SW480 (cell line): ENCODE measurements at regions not wholly inside any gene's neighbourhood (a gene's known extent, or its start where the extent isn't known, plus 50 kb on each side); places are given as distances from the start of the nearest gene placed in this dataset.
"Not testable (repeated sequence)": the region's sequence is repeated elsewhere in the genome, so short reads cannot be mapped to it uniquely, and the experiment has no call there.

Source experiments
- DNase-seq: peaks from one replicate; pipeline ENCODE4 v3.0.0-alpha.2; 2016; ENCODE audit warnings: low spot score

GRCh38 chr3:81853431-81853830 lies 92.0 kb upstream of the GBE1 start:
- DNase-seq = no peak

GRCh38 chr3:81851176-81851575 lies 89.7 kb upstream of the GBE1 start:
- no peak for DNase-seq

GRCh38 chr3:81846988-81847387 lies 85.5 kb upstream of the GBE1 start:
- no peak for DNase-seq

GRCh38 chr3:81841540-81841939 lies 80.1 kb upstream of the GBE1 start:
- DNase-seq = no peak

DNA sequence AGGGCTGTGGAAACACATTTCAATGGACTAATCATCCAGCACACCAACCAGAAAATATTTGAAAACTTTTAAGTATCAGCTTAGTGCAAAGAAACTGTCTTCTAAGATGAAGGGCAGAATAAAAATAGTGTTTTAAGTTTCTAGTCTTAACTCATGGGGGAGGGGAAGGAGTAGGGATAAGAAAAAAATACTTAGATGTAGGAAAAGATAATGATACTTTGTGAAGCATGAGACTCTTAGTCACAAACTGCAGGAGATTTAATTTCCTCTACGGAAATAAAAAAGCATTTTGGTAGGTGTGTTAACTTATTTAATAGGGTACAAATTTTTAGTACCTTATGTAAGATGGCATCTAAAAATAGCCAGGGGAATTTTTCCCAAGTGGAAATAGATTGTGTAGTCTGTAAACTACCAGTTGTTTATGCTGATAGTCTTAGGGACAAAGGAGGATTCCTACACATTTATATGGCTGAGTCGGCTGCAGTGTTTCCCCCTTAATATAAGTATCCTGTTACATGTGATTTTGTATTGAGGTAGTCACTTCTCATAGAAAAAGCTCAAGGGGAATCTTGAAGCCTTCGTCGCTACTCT lies 78.2 kb upstream of the GBE1 start:
- DNase-seq = no peak

GRCh38 chr3:81838457-81838856 lies 77.0 kb upstream of the GBE1 start:
- DNase-seq = no peak

DNA sequence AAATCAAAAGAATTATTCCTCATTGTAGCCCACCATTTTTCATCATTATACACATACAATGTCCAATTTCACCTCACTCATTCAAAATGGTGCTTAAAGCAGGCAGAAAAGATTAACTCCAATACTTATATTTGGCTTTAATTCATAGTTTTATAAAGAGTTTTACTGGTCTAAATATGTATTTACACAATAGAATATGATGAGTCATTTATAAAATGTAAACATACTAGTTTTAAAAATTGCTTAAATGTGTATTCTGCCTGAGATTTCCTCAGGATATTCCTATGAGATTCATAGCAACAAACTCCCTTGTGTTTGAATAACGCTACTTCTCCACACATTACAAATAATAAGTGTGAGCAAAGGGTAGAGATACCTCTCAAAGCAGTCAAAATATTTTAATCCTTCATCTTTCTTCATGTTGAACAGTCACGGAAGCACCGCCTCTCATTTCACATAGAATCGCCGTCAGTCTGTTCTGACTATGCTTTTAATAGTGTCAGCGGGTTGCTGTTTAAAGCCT lies 75.7 kb upstream of the GBE1 start:
- no peak for DNase-seq

GRCh38 chr3:81829937-81830336 lies 68.5 kb upstream of the GBE1 start:
- no peak for DNase-seq

- not testable (repeated sequence) for DNase-seq
These were observed 67.8 kb upstream of the GBE1 start for GRCh38 chr3:81829272-81829671.

DNA sequence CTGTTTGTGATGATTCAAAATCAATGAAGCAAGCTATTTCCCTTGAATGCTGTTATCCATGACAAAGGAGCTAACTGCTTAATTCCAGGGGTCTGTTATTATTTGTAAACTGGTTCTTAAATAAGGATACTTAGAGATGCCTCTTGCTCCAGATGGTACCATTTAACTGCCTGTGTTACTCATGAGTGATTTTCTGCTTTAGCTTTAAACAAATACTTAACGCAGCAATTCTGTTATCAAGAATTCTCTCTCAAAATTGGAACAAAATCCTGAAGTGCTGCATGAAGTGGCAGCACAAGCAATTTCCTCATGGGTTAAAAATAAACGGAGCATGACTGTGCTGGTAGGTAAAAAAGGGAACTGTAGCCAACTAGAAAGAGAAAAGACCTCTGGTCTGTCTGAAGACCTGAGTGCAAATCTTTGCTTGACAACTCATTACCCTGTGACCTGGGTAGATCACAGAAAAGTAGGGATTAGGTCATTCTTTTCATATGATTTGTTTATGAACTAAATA lies 62.5 kb upstream of the GBE1 start:
- no peak for DNase-seq

DNA sequence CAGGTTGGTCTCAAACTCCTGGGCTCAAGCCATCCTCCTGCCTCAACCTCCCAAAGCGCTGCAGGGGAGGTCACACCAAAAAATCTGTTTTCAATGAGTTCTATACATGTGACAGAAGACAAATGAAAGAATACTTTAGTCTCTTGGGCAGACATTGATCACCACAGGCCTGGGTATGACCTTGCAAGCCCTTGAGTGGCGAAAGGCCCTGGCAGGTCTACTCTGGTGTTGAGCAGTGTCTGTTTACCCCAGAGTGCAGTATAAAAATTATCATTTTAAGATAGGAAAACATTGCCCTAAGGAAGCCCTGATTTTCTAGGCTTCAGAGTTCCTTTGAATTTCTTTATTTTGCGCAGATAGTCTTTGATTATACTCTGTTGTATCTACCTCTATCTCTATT lies 61.6 kb upstream of the GBE1 start:
- no peak for DNase-seq

GRCh38 chr3:81816473-81817250 lies 55.2 kb upstream of the GBE1 start:
- DNase-seq = no peak

DNA sequence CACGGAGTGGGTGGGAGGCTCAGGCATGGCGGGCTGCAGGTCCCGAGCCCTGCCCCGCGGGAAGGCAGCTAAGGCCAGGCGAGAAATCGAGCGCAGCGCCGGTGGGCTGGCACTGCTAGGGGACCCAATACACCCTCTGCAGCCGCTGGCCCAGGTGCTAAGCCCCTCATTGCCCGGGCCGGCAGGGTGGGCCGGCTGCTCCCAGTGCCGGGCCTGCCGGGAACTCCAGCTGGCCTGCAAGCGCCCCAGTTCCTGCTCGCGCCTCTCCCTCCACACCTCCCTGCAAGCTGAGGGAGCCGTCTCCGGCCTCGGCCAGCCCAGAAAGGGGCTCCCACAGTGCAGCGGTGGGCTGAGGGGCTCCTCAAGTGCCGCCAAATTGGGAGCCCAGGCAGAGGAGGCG lies 50.7 kb upstream of the GBE1 start:
- DNase-seq = not testable (repeated sequence)
